CD4-positive, alpha-beta T cell treated with Interleukin-6 for 4 hours (primary cell): ENCODE measurements at regions not wholly inside any gene's neighbourhood (a gene's known extent, or its start where the extent isn't known, plus 50 kb on each side); places are given as distances from the start of the nearest gene placed in this dataset.
"Not testable (repeated sequence)": the region's sequence is repeated elsewhere in the genome, so short reads cannot be mapped to it uniquely, and the experiment has no call there.

Experiments
- DNase-seq: peaks from one replicate; pipeline ENCODE4 v3.0.0-alpha.2; 2020; ENCODE audit warnings: mixed read lengths

DNA sequence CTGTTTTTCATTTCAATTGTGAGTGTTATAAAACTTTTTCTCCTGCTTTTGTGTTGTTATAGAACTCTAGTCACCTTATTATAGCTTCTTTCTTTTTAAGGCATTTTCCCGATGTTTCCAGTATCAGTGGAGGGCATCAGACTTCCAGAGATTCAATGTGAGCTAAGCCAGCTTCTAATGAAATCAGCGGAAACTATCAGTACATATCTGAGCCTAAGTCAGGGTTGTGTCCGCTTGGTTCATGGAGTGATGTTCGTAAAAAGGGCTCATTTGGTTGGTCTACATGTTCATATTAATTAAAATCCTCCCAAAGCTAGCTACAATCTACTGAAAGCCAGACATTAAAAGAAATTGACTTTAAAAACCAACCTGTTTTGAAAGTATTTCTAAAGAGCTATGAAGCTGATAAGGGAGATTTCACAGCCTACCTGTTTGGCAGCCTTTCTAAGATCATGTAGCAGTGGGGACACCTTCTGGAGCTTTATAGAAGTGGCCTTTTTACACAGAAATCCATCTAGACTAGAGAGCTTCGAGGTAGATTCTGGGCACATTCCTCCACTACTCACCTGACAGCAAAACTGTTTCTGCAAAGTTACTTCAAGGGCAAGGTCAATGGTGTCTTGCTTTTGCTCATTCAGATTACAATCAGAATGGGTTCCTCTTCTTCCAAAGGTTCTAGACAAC is 227.1 kb upstream of the NBPF12 start:
- DNase-seq, result peak; percentile 3

DNA sequence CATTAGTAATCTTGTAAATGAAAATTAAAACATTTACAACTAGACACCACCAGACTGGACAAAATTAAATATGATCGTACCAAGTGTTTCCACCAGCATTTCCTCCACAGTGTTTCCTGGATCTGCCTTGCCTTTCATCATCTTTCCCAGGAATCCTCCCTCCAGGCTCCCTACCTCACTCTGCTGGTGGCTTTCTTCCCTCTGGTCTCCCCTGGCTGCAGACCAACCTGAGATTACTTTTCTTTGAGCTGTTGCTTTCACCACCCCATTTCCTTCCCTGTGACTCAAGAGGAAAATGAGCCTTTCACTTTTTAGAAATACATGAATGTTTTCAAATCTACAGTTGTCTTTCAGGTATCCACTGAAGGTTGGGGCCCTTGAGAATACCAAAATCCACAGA is 228.8 kb upstream of the NBPF12 start:
- DNase-seq, result not testable (repeated sequence)

DNA sequence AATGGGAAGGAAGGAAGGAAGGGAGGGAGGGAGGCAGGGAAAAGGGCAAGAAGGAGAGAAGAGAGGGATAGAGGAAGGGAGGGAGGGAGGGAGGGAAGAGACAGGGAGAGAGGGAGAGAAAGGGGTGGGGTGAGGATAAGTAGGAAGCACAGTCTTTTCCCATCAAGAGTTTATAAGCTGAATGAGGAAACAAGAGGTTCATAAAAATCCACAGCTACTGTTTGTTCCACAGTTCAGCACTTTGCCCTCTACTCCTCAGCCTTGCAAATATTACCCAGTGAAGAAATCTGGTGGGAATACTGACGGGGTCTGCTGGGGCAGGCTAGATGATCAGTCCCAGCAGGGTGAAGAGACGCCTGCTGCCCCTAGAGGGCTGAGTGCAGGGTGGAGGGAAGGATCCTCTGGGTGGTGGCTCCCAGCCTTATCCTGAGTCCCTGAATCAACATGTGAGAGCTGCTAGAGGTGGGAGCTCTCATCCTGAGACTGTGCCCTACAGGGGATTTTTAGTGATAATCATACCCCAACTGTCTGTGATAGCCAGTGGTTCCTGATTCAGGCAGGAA is 233.9 kb upstream of the NBPF12 start:
- not testable (repeated sequence) for DNase-seq

DNA sequence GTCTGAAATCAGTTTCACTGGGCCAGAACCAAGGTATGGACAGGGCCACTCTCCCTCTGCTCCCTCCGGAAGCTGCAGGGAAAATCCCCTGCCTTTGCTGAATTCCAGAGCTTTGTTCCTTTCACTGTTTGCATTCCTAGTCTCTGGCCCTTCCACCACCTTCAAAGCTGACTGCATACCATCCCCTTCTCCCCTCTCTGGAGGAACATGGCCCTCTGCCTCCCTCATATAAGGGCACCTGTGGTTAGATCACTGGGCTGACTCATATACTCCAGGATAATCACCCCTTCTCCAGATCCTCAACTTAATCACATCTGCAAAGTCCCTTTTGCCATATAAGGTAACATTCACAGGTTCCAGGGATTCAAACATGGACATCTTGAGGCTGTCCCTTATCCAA is 236.8 kb upstream of the NBPF12 start:
- DNase-seq, result not testable (repeated sequence)

DNA sequence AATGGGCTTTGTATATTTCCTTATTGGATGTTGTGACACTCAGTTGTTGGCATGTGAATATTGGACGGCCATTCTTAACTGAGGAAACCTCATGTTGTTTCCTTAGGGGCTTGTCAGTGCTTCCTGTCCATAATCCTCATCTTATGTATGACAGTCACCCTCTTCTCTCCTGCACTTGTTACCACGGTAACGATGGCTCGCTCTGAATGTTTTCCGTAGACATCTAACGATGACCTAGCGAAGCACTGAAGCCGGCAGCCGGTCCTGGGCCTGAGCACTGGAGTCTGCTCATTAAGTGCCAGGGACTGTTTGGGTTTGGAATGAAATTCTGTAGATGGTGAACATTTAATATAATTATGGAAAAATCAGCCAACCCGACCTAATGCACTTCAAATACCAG is 242.7 kb upstream of the NBPF12 start:
- DNase-seq, result not testable (repeated sequence)

DNA sequence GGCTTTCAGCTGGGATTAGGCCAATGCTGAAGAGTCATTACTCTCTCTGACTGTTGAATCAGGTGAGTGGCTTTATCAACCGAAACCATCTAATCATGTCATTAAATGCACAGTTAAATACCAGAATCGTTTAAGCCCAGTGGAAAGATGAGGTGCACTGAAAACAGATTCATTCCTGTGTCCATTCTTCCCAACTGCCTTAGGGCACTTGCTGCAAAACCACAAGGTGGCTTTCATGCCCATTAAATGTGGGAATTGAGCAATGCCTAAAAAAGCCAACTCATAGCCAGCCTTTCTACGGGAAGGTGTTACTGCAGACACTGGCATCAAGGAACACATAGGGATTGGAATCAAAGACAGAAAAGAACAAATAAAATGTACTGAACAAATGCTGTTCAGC is 246.3 kb upstream of the NBPF12 start:
- not testable (repeated sequence) for DNase-seq

DNA sequence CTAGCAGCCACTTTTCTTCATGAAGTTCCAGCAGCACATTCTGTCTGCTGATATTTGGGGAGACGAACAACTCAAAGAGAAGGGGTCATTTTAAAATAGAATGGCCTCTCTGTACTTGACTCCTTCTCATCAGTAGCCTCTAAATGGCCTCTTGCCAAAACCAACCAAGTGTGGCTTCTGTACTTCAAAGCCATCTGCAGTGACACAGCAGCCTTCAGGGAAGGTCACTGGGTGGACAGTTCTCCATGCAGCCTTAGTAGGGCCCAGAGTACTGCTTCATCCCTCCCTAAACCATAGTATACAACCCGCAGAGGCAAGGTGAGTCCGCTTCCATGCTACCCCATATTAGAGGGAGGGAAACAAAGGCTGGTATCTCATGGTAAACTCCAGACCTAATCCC is 249.2 kb upstream of the NBPF12 start:
- DNase-seq, result not testable (repeated sequence)

DNA sequence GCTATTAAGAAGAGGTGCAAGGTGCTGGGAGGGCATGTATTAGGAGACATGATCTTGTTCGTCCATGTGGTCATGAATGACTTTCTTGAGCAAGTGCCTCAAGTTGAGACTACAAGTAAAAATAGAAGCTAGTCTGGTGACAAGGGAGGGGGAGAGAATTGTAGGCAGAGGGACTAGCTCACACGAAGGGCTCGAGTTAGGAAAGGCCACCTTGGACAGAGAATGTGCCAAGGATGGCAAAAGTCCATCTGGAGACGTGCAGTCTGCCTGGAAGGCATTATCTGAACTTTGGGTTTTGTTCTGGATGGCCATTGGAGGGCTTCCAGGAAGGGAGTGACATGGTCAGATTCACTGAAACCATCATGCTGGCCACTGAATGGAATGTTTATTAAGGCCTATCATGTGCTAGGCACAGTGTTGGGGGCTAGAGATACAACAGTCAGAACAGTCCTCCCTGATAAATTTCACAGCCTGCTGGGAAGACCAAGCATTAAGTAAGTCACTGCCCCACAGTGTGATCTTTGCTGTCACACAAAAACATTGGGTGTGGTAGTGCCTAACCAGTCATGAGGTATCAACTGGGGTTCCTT is 251.3 kb upstream of the NBPF12 start:
- DNase-seq, result not testable (repeated sequence)

DNA sequence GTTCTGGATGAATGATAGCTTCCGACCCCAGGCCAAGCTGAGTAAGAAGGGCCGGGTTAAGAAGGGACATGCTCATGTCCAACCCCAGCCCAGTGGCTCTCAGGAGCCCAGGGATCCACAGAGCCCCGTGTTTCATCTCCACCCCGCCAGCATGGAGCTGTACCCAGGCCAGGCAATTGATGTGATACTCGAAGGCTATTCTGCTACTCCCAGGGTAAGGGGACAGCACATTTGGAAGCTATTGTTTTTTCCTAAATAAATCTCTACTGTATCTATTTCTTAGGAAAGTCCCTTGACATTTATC is 255.0 kb upstream of the NBPF12 start:
- DNase-seq, result not testable (repeated sequence)

DNA sequence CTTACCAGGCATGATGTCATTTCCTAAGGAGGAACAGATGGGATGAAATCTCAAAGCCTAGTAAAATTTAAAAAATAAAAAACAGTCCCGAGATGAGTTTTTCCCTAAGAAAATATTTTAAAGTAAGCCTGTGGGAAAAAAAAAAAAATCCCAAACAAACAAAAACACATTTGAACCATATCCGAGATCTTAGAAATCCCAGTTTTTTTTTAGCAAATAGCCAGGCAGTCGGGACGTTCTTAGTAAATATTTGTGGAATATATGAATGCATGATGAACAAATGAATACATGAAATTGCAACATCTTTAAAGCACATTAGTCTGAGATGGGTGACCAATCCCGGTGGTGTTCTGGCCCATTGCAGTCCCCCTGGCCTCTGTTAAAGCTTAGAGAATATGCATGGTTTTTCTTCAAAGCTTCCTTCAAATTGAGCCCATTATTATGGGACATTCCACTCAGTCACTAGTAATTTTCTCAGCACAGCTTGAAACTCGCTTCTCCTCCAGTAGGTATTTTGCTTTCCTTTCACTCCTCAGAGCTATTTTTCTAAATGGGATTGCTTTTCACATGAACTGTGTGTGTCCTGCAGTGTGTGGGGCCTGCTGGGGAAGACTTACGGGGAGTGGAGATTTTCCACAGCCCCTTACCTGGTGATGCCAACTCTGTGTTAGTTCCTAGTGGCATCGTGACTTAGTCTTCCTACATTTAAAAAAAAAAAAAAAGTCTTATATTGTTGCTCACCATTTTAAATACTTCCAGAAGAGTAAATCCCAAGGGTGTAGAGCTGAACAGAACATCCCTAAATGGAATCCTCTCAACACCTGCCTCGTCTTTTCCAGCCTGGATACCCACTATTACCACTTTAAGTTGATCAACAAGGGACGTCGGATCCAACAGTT is 255.6 kb upstream of the NBPF12 start:
- DNase-seq, result not testable (repeated sequence)

DNA sequence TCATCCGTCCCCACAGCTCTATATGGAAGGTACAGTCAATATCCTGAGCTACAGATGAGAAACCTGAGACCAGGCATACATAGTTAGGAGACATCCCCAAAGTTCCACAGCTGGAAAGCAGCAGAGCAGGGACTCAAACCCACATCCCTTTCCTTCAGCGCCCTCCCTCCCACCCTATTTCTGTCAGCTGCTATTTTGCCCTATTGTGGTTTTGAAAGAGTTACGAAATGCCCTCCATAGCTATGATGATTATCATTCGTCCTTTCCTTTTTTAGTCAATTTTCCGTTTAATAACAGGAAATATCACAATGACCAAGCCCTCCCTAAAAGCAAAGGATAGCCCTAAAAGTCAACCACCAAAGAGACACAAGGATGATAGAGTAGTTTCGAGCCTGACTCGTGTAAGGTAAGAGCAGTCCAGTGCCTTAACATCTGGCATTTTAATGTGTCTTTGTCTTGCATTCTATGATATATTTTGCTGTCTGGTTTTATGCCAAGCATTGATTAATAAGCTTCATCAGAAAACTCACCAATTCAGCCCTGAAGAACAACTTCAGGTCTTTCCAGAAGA is 264.3 kb upstream of the NBPF12 start:
- DNase-seq, result not testable (repeated sequence)

DNA sequence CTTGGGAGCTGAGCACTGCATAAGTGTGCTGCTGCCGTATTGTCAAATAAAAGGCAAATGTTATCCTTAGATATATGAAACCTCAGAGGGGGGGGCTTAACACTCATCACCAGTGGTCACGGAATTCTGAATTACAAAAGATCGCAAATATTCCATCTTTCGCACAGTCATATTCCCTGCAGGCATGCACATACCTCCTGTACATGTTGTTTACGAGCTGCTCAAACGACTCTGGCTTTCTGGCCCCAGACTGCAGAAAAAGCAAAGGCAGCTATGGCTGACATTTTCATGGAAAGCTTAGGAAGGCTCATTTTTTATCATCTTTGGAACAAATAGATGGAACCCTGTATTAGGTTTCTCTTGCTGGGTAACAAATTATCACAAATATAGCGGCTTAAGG is 265.5 kb upstream of the NBPF12 start:
- not testable (repeated sequence) for DNase-seq

DNA sequence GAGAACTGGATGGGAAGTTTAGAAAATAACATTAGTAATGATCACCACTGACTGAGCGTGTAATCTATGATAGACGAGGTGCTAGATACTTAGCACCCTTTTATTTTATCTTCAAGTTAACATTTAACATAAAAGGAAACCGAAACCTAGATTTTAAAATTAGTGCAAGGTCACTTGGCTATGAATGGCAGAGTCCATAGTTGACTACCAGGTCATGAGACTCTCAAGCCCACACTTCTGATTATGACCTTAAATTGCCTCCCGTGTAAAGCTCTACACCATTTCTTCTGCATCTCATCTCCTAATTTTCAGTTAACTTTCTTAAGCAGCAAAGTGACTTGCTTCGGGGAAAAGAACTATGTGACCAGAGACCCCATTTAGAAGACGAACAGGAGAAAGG is 266.5 kb upstream of the NBPF12 start:
- not testable (repeated sequence) for DNase-seq

DNA sequence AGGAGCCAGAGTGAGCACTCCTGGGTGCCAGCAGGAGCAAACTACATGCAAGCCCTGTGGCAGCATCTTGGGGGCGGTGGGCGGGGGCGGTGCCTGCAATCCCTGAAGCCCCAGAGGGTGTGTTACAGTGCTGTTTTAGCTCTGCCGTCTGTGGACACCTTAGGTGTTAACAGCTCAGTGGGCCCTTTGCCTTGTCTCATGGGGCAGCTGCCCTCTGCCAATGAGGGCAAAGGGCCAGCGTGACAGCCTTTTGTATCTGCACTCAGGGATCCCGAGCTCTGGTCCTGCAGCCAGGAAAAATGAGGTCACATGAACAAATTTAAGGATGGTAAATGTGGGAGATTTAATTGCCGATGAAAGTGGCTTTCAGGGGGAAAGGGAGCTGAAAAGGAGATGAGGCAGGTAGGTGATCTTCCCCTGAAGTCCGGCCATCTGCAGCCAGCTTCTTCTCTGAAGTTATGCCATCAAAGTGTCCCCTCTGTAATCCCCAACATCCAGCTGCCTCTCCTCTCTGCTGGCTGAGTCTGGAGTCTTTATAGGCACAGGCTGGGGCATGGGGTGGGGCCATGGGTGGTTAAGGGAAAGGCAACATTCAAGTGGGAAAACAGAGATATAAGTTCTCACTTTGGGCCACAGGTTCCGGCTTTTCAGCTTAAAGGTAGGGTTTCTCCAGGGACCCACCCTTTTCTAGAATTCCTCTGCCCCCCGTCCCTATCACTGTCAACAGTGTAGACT is 267.1 kb upstream of the NBPF12 start:
- not testable (repeated sequence) for DNase-seq

DNA sequence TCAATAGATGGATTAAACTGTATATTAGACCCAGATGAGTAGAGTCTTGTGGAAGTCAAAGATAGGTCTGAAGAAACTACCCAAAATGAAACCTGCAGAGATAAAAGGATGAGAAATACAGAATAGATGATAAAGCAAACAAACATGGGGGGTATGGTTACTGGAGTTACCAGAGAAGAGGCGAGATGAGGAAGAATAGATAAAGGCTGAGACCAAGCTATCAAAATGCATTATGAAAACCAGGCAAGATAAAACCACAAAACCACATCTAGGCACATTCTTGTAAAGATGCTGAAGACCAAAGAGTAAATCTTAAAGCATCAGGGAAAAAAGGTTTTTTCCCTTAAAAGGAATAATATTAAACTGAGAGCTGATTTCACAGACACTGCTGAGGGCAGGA is 271.8 kb upstream of the NBPF12 start:
- DNase-seq, result not testable (repeated sequence)

DNA sequence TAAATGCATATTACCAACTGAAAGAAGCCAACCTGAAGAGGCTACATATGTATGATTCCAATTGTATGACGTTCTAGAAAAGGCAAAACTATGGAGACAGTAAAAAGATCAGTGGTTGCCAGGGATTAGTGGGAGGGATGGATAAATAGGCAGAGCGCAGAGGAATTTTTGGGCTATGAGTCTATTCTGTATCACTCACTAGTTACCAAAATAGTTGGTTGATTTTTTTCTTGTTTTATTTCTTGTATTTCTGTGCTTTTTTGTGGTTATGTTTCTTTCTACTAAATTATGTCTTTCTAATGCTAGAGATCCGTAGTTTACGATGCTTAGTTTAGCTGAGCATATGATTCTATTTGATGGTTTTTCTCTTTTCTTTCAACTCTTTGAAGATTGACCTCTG is 277.9 kb upstream of the NBPF12 start:
- DNase-seq, result not testable (repeated sequence)

DNA sequence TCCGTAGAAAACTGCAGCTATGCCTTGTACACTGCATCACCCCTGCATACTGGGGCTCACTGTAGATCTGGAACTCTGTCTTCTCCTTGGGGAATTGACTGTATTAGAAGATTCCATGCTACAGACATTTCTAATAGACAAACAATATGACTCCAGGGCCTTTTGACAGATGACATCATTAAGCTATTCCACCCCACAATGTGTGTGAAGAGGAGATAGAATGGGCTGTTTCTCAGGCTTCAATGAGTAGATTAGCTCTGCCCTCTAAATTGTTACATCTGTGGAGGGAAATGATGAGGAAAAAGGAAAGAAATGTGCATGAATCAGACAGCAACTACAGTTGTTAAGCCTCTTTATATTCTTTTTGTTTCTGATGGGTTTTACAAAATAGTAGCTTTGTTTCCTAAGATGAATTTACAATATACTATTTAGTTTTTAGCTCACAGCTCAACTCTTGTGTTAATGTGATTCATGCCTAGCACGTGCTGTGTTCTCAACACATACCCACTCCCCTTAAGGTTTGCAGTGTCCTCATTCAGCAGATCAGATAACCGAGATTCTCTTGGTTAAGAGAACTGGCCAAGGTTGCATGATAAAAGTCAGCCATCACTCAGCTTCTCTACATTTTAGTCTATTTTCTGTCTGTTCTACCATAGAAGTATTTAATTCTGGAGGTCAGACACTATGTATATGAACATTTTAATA is 281.6 kb upstream of the NBPF12 start:
- not testable (repeated sequence) for DNase-seq

DNA sequence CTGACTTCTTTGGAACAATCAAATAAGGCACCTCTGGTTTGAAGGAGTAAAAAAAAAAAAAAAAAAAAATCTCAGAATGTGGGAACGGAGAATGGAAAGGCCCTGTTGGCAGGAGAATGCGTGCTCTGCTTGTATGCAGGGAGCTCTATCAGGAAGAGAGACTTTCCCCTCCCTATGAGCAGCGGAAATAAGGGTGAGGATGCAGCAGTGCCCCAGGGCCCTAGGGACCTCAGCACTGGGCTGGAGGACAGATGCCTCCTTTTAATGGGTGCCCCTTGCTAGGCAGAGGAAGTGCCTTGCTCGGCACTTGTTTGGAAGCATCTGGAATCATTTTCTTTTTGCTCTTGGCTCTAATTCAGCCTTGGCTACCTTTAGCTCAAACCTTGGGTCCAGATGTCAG is 283.4 kb upstream of the NBPF12 start:
- DNase-seq, result not testable (repeated sequence)

DNA sequence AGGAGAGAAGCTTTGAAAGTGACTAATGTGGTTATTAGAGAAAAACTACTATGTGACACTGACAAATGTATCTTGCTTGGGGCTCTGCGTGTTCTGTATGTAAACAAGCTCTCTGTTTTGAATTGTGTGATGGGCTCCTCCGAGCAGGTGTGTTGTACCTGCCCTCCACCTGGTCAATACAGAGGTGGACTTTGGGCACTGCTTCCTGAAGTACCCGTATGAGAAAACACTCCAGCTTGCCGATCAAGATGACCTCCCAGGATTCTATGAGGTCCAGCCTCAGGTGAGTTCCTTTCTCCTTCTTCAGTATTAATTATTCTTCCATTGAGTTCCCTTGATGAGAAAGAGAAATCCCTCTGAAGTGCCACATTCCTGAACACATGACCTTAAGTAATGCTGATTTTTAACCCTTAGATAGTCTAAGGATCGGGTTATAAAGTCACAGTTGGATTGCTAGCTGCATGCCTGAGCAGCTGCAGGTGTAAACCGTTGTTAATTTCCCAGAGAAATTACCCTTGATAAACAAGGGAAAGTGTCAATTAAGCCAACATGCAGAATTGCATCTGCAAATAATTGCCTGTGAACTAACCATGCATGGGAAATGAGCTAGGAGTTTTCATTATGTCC is 292.0 kb upstream of the NBPF12 start:
- DNase-seq, result not testable (repeated sequence)

DNA sequence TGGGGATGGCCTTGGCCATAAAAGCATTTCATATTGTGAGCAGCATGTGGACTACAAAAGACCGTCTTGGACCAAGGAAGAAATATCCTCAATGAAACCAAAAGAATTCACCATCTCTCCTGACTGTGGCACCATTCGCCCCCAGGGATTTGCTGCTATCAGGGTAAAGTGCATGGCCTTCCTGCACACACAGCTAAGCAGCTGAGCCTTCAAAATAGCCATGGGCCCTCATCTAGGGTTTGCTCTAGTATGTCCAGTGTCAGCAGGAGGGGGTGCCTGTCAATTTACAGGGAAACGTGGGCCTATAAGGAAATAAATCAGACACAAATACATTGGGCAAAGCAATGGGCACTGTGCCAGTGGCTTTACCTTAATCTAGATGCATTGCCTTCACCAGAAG is 296.6 kb upstream of the NBPF12 start:
- not testable (repeated sequence) for DNase-seq

DNA sequence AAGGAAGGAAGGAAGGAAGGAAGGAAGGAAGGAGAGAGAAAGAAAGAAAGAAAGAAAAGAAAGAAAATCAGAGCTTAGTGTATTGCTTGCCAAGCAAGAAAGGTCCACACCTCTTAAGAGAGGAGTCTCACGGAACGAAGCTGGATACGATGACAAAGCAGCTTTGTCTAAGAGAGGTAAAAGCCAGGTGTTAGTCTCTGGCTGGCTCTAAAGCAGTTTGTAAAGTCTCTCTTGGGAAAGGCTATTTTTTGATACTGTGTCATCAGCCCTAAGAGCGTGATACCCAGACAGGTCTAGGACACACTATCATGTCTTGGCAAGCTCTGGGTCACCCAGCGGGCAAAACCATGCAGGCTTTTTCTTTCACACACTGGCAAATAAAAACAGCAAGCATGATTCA is 297.5 kb upstream of the NBPF12 start:
- not testable (repeated sequence) for DNase-seq
